ENCODE measurements at regions not wholly inside any gene's neighbourhood (a gene's known extent, or its start where the extent isn't known, plus 50 kb on each side); places are given as distances from the start of the nearest gene placed in this dataset.

DNA sequence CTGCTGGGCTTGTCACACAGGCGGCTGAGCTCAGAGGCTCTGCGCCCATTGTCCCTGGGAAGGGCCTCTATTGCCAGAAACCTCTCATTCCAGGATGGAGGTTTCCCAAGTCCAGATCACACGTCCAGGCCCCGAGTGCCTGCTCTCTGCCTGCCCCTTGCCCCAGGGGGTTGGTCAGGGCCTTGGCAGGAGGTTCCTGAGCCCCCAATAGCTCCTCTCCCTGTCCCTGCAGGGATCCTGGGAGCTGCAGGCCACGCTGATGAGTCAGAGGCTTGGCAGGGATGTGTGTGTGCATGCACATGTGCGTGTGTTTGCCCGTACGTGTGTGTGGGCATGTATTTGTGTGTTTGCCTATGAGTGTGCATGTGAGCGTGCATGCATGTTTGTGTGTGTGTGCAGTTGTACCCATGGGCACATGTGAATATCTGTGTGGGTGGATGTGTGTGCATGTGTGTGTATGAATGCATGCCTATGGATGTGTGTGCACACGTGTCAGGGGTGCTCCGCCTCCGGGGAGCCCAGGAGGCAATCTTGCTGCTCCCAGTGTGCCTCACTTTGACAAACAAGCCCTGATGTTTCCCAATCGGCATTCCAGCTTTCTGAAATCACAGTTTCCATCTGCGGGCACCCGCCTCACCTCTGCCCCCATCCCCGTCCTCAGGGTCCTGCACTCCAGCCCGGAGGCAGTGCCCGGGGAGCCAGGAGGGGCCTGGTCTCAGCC, 98.4 kb upstream of the GSE1 start (continued):
- TF ChIP-seq, protein P1, sequence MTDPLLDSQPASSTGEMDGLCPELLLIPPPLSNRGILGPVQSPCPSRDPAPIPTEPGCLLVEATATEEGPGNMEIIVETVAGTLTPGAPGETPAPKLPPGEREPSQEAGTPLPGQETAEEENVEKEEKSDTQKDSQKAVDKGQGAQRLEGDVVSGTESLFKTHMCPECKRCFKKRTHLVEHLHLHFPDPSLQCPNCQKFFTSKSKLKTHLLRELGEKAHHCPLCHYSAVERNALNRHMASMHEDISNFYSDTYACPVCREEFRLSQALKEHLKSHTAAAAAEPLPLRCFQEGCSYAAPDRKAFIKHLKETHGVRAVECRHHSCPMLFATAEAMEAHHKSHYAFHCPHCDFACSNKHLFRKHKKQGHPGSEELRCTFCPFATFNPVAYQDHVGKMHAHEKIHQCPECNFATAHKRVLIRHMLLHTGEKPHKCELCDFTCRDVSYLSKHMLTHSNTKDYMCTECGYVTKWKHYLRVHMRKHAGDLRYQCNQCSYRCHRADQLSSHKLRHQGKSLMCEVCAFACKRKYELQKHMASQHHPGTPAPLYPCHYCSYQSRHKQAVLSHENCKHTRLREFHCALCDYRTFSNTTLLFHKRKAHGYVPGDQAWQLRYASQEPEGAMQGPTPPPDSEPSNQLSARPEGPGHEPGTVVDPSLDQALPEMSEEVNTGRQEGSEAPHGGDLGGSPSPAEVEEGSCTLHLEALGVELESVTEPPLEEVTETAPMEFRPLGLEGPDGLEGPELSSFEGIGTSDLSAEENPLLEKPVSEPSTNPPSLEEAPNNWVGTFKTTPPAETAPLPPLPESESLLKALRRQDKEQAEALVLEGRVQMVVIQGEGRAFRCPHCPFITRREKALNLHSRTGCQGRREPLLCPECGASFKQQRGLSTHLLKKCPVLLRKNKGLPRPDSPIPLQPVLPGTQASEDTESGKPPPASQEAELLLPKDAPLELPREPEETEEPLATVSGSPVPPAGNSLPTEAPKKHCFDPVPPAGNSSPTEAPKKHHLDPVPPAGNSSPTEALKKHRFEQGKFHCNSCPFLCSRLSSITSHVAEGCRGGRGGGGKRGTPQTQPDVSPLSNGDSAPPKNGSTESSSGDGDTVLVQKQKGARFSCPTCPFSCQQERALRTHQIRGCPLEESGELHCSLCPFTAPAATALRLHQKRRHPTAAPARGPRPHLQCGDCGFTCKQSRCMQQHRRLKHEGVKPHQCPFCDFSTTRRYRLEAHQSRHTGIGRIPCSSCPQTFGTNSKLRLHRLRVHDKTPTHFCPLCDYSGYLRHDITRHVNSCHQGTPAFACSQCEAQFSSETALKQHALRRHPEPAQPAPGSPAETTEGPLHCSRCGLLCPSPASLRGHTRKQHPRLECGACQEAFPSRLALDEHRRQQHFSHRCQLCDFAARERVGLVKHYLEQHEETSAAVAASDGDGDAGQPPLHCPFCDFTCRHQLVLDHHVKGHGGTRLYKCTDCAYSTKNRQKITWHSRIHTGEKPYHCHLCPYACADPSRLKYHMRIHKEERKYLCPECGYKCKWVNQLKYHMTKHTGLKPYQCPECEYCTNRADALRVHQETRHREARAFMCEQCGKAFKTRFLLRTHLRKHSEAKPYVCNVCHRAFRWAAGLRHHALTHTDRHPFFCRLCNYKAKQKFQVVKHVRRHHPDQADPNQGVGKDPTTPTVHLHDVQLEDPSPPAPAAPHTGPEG (CRISPR knock-in tag; IDR thresholded peaks at IDR 0.05), result peak; percentile 89
- TF ChIP-seq, protein P2, sequence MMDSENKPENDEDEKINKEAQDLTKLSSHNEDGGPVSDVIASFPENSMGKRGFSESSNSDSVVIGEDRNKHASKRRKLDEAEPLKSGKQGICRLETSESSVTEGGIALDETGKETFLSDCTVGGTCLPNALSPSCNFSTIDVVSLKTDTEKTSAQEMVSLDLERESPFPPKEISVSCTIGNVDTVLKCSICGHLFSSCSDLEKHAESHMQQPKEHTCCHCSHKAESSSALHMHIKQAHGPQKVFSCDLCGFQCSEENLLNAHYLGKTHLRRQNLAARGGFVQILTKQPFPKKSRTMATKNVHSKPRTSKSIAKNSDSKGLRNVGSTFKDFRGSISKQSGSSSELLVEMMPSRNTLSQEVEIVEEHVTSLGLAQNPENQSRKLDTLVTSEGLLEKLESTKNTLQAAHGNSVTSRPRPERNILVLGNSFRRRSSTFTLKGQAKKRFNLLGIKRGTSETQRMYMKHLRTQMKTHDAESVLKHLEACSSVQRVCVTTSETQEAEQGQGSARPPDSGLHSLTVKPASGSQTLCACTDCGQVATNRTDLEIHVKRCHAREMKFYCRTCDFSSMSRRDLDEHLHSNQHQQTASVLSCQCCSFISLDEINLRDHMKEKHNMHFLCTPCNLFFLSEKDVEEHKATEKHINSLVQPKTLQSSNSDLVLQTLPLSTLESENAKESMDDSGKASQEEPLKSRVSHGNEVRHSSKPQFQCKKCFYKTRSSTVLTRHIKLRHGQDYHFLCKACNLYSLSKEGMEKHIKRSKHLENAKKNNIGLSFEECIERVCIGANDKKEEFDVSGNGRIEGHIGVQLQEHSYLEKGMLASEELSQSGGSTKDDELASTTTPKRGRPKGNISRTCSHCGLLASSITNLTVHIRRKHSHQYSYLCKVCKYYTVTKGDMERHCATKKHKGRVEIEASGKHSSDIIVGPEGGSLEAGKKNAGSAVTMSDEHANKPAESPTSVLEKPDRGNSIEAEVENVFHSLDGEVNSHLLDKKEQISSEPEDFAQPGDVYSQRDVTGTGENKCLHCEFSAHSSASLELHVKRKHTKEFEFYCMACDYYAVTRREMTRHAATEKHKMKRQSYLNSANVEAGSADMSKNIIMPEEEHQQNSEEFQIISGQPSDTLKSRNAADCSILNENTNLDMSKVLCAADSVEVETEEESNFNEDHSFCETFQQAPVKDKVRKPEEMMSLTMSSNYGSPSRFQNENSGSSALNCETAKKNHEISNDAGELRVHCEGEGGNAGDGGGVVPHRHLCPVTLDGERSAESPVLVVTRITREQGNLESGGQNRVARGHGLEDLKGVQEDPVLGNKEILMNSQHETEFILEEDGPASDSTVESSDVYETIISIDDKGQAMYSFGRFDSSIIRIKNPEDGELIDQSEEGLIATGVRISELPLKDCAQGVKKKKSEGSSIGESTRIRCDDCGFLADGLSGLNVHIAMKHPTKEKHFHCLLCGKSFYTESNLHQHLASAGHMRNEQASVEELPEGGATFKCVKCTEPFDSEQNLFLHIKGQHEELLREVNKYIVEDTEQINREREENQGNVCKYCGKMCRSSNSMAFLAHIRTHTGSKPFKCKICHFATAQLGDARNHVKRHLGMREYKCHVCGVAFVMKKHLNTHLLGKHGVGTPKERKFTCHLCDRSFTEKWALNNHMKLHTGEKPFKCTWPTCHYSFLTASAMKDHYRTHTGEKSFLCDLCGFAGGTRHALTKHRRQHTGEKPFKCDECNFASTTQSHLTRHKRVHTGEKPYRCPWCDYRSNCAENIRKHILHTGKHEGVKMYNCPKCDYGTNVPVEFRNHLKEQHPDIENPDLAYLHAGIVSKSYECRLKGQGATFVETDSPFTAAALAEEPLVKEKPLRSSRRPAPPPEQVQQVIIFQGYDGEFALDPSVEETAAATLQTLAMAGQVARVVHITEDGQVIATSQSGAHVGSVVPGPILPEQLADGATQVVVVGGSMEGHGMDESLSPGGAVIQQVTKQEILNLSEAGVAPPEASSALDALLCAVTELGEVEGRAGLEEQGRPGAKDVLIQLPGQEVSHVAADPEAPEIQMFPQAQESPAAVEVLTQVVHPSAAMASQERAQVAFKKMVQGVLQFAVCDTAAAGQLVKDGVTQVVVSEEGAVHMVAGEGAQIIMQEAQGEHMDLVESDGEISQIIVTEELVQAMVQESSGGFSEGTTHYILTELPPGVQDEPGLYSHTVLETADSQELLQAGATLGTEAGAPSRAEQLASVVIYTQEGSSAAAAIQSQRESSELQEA (CRISPR knock-in tag; IDR thresholded peaks at IDR 0.05; ENCODE audit: not compliant biosample characterization), result peak; percentile 42
- TF ChIP-seq ARHGAP35 (CRISPR knock-in tag; IDR thresholded peaks at IDR 0.05; ENCODE audit: borderline replicate concordance) (0 out of 2 replicates have a peak, but pooled peaks have one; percentile 79), ZNF747 (CRISPR knock-in tag; IDR thresholded peaks at IDR 0.05; ENCODE audit: borderline replicate concordance) (peak; percentile 98), ZNF20 (CRISPR knock-in tag; IDR thresholded peaks at IDR 0.05) (no peak)
- TF ChIP-seq, protein P3, sequence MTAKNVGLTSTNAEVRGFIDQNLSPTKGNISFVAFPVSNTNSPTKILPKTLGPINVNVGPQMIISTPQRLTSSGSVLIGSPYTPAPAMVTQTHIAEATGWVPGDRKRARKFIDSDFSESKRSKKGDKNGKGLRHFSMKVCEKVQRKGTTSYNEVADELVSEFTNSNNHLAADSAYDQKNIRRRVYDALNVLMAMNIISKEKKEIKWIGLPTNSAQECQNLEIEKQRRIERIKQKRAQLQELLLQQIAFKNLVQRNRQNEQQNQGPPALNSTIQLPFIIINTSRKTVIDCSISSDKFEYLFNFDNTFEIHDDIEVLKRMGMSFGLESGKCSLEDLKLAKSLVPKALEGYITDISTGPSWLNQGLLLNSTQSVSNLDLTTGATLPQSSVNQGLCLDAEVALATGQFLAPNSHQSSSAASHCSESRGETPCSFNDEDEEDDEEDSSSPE (CRISPR knock-in tag; IDR thresholded peaks at IDR 0.05), result 0 out of 2 replicates have a peak, but pooled peaks have one; percentile 16
- TF ChIP-seq, protein P4, sequence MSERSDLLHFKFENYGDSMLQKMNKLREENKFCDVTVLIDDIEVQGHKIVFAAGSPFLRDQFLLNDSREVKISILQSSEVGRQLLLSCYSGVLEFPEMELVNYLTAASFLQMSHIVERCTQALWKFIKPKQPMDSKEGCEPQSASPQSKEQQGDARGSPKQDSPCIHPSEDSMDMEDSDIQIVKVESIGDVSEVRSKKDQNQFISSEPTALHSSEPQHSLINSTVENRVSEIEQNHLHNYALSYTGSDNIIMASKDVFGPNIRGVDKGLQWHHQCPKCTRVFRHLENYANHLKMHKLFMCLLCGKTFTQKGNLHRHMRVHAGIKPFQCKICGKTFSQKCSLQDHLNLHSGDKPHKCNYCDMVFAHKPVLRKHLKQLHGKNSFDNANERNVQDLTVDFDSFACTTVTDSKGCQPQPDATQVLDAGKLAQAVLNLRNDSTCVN (CRISPR knock-in tag; IDR thresholded peaks at IDR 0.05; ENCODE audit: borderline replicate concordance), result peak; percentile 61
- TF ChIP-seq, protein P5, sequence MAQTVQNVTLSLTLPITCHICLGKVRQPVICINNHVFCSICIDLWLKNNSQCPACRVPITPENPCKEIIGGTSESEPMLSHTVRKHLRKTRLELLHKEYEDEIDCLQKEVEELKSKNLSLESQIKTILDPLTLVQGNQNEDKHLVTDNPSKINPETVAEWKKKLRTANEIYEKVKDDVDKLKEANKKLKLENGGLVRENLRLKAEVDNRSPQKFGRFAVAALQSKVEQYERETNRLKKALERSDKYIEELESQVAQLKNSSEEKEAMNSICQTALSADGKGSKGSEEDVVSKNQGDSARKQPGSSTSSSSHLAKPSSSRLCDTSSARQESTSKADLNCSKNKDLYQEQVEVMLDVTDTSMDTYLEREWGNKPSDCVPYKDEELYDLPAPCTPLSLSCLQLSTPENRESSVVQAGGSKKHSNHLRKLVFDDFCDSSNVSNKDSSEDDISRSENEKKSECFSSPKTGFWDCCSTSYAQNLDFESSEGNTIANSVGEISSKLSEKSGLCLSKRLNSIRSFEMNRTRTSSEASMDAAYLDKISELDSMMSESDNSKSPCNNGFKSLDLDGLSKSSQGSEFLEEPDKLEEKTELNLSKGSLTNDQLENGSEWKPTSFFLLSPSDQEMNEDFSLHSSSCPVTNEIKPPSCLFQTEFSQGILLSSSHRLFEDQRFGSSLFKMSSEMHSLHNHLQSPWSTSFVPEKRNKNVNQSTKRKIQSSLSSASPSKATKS (CRISPR knock-in tag; IDR thresholded peaks at IDR 0.05), result 0 out of 2 replicates have a peak, but pooled peaks have one; percentile 89
